ENCODE measurements at regions not wholly inside any gene's neighbourhood (a gene's known extent, or its start where the extent isn't known, plus 50 kb on each side); places are given as distances from the start of the nearest gene placed in this dataset.

GRCh38 chr4:19725130-19725529 is 526.6 kb upstream of the SLIT2 start:
- in situ Hi-C loops (cut with HindIII; ENCODE audit: low pct_unique_long_range_greater_than_20kb, low sequenced_read_pairs) = no loop called here
- DNase-seq (ENCODE audit: low read depth, low spot score) = no peak

- in situ Hi-C loops (cut with HindIII; ENCODE audit: low pct_unique_long_range_greater_than_20kb, low sequenced_read_pairs) = no loop called here
- no peak for DNase-seq (ENCODE audit: low read depth, low spot score)
These were observed 529.3 kb upstream of the SLIT2 start for GRCh38 chr4:19722404-19722803.

GRCh38 chr4:19721587-19721986 is 530.1 kb upstream of the SLIT2 start:
- no peak for DNase-seq (ENCODE audit: low read depth, low spot score)
- in situ Hi-C loops (cut with HindIII; ENCODE audit: low pct_unique_long_range_greater_than_20kb, low sequenced_read_pairs) = no loop called here

- in situ Hi-C loops (cut with HindIII; ENCODE audit: low pct_unique_long_range_greater_than_20kb, low sequenced_read_pairs) = no loop called here
- DNase-seq (ENCODE audit: low read depth, low spot score) = no peak
These were observed 531.1 kb upstream of the SLIT2 start for GRCh38 chr4:19720610-19721009.

- no peak for DNase-seq (ENCODE audit: low read depth, low spot score)
- in situ Hi-C loops (cut with HindIII; ENCODE audit: low pct_unique_long_range_greater_than_20kb, low sequenced_read_pairs) = no loop called here
These were observed 531.5 kb upstream of the SLIT2 start for GRCh38 chr4:19720190-19720589.

GRCh38 chr4:19711871-19712270 is 539.8 kb upstream of the SLIT2 start:
- in situ Hi-C loops (cut with HindIII; ENCODE audit: low pct_unique_long_range_greater_than_20kb, low sequenced_read_pairs) = no loop called here
- DNase-seq (ENCODE audit: low read depth, low spot score) = no peak

GRCh38 chr4:19707876-19708275 is 543.8 kb upstream of the SLIT2 start:
- in situ Hi-C loops (cut with HindIII; ENCODE audit: low pct_unique_long_range_greater_than_20kb, low sequenced_read_pairs) = no loop called here
- DNase-seq (ENCODE audit: low read depth, low spot score) = no peak

- no peak for DNase-seq (ENCODE audit: low read depth, low spot score)
- in situ Hi-C loops (cut with HindIII; ENCODE audit: low pct_unique_long_range_greater_than_20kb, low sequenced_read_pairs) = no loop called here
These were observed 548.3 kb upstream of the SLIT2 start for GRCh38 chr4:19703391-19703790.

- in situ Hi-C loops (cut with HindIII; ENCODE audit: low pct_unique_long_range_greater_than_20kb, low sequenced_read_pairs) = no loop called here
- DNase-seq (ENCODE audit: low read depth, low spot score) = no peak
These were observed 550.7 kb upstream of the SLIT2 start for GRCh38 chr4:19700992-19701391.

GRCh38 chr4:19698961-19699360 is 552.7 kb upstream of the SLIT2 start:
- in situ Hi-C loops (cut with HindIII; ENCODE audit: low pct_unique_long_range_greater_than_20kb, low sequenced_read_pairs) = no loop called here
- no peak for DNase-seq (ENCODE audit: low read depth, low spot score)

- in situ Hi-C loops (cut with HindIII; ENCODE audit: low pct_unique_long_range_greater_than_20kb, low sequenced_read_pairs) = no loop called here
- no peak for DNase-seq (ENCODE audit: low read depth, low spot score)
These were observed 556.9 kb upstream of the SLIT2 start for GRCh38 chr4:19694812-19695211.

GRCh38 chr4:19693936-19694570 is 557.7 kb upstream of the SLIT2 start:
- no peak for DNase-seq (ENCODE audit: low read depth, low spot score)
- in situ Hi-C loops (cut with HindIII; ENCODE audit: low pct_unique_long_range_greater_than_20kb, low sequenced_read_pairs) = no loop called here

GRCh38 chr4:19689511-19689910 is 562.2 kb upstream of the SLIT2 start:
- DNase-seq (ENCODE audit: low read depth, low spot score) = no peak
- in situ Hi-C loops (cut with HindIII; ENCODE audit: low pct_unique_long_range_greater_than_20kb, low sequenced_read_pairs) = no loop called here

- in situ Hi-C loops (cut with HindIII; ENCODE audit: low pct_unique_long_range_greater_than_20kb, low sequenced_read_pairs) = no loop called here
- no peak for DNase-seq (ENCODE audit: low read depth, low spot score)
These were observed 565.2 kb upstream of the SLIT2 start for GRCh38 chr4:19686456-19686855.

- in situ Hi-C loops (cut with HindIII; ENCODE audit: low pct_unique_long_range_greater_than_20kb, low sequenced_read_pairs) = no loop called here
- DNase-seq (ENCODE audit: low read depth, low spot score) = no peak
These were observed 567.6 kb upstream of the SLIT2 start for GRCh38 chr4:19684084-19684483.

GRCh38 chr4:19683426-19683825 is 568.3 kb upstream of the SLIT2 start:
- no peak for DNase-seq (ENCODE audit: low read depth, low spot score)
- in situ Hi-C loops (cut with HindIII; ENCODE audit: low pct_unique_long_range_greater_than_20kb, low sequenced_read_pairs) = no loop called here

GRCh38 chr4:19677211-19677610 is 574.5 kb upstream of the SLIT2 start:
- no peak for DNase-seq (ENCODE audit: low read depth, low spot score)
- in situ Hi-C loops (cut with HindIII; ENCODE audit: low pct_unique_long_range_greater_than_20kb, low sequenced_read_pairs) = no loop called here

- in situ Hi-C loops (cut with HindIII; ENCODE audit: low pct_unique_long_range_greater_than_20kb, low sequenced_read_pairs) = no loop called here
- DNase-seq (ENCODE audit: low read depth, low spot score) = no peak
These were observed 576.4 kb upstream of the SLIT2 start for GRCh38 chr4:19675172-19675811.

- in situ Hi-C loops (cut with HindIII; ENCODE audit: low pct_unique_long_range_greater_than_20kb, low sequenced_read_pairs) = no loop called here
- DNase-seq (ENCODE audit: low read depth, low spot score) = no peak
These were observed 592.6 kb upstream of the SLIT2 start for GRCh38 chr4:19659101-19659500.

- in situ Hi-C loops (cut with HindIII; ENCODE audit: low pct_unique_long_range_greater_than_20kb, low sequenced_read_pairs) = no loop called here
- DNase-seq (ENCODE audit: low read depth, low spot score) = no peak
These were observed 593.8 kb upstream of the SLIT2 start for GRCh38 chr4:19657856-19658255.

All from SK-MEL-5 (cell line).